ENCODE measurements at regions not wholly inside any gene's neighbourhood (a gene's known extent, or its start where the extent isn't known, plus 50 kb on each side); places are given as distances from the start of the nearest gene placed in this dataset.
"Not testable (repeated sequence)": the region's sequence is repeated elsewhere in the genome, so short reads cannot be mapped to it uniquely, and the experiment has no call there.

DNA sequence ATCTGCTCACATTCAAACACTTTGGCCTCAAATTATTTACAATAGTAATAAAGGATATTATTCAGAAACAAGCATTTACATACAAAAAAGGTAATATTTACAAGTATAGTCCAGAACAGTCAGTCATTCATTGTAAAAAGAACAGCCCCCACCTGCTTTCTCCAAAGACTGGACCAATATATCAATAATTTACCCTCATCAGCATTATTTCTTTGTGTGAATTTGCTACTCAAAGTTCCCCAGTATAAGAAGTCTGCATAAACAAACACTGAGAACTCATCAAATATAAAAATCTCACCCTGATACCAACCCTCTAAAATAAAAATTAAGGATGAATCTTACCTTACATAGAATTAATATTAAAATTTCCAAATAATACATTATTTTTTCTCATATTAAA lies 267.8 kb upstream of the POU5F2 start:
- Mint-ChIP-seq H3K36me3 (ENCODE audit: low read depth) (peaks cover 33% of the 10 kb centered on the region), H3K27ac (no peak overlapping the region), H3K4me3 (no peak overlapping the region), H3K27me3 (no peaks in the 10 kb centered on the region), H3K4me1 (ENCODE audit: low read depth) (no peaks in the 10 kb centered on the region), H3K9me3 (peaks cover 28% of the 10 kb centered on the region)
- intact Hi-C loops (cut with micrococcal nuclease): no loop called here

DNA sequence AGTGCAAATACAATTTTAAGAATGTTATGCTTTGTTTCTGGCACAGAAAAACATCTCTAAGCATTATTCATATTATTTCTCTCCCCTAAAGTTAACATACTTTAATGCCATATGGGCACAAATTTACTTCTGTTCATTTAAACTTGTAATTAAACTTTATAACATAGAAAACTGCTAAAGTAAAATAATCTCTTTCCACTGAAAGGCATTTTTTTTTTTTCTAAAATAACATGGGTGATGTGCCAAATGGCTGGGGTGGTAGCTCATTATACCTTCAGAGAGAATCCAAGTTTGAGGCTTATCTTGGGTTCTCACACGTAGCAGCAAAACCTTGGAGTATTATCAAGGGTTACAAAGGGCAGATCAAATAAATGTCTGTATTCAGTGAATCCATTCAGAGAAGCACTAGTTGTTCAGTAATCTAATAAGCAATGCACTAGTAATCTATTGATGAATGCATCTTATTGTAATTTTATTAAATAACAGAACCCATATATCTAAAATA lies 257.6 kb upstream of the POU5F2 start:
- H3K9me3 Mint-ChIP-seq: peaks cover 17% of the 10 kb centered on the region
- H3K27ac Mint-ChIP-seq: no peak overlapping the region
- intact Hi-C loops (cut with micrococcal nuclease): no loop called here
- no peaks in the 10 kb centered on the region for H3K27me3 Mint-ChIP-seq
- H3K36me3 Mint-ChIP-seq (ENCODE audit: low read depth): peaks cover 19% of the 10 kb centered on the region
- H3K4me3 Mint-ChIP-seq: no peak overlapping the region
- H3K4me1 Mint-ChIP-seq (ENCODE audit: low read depth): no peaks in the 10 kb centered on the region

DNA sequence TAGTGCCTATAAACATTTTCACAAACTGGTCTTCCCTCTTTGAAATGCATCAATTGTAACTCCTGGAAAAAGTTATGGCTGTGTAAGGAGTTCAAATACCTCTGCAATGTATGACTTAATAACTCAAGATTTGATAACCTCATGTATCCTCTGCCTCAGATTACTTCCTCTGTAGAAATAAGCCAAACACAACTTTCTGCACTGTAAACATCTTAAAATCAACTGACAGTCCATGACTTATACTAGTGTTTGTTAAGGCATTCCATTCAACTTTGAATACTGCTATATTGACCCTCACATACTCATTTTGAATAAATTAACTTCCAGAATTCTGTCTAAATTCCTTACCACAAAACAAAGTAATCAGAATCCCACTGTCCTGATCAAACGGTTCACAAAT lies 256.2 kb upstream of the POU5F2 start:
- intact Hi-C loops (cut with micrococcal nuclease): no loop called here
- no peaks in the 10 kb centered on the region for H3K4me1 Mint-ChIP-seq (ENCODE audit: low read depth)
- H3K27ac Mint-ChIP-seq: no peak overlapping the region
- H3K9me3 Mint-ChIP-seq: peaks cover 17% of the 10 kb centered on the region
- peaks cover 19% of the 10 kb centered on the region for H3K36me3 Mint-ChIP-seq (ENCODE audit: low read depth)
- no peak overlapping the region for H3K4me3 Mint-ChIP-seq
- H3K27me3 Mint-ChIP-seq: no peaks in the 10 kb centered on the region

DNA sequence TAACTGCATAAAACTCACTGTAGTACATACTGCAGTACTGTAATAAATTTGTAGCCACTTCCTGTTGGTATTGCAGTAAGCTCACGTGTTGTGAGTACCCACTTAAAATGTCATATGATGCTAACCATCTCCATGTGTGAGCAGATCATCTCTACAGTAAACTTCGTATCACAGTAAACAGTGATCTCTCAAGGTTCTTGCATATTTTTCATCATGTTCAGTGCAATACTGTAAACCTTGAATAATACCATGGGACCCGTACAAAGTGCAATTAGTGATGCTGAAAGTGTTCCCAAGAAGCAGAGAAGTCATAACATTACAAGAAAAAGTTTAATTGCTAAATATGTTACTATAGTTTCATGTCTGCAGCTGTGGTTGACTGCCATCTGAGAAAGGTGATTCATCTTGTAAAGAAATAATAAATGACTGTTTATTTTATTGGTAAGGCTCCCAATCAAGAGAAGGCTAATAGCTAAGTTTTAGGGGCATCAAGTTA lies 253.8 kb upstream of the POU5F2 start:
- intact Hi-C loops (cut with micrococcal nuclease): no loop called here
- peaks cover 9% of the 10 kb centered on the region for H3K36me3 Mint-ChIP-seq (ENCODE audit: low read depth)
- H3K27ac Mint-ChIP-seq: no peak overlapping the region
- no peaks in the 10 kb centered on the region for H3K9me3 Mint-ChIP-seq
- no peaks in the 10 kb centered on the region for H3K27me3 Mint-ChIP-seq
- no peak overlapping the region for H3K4me3 Mint-ChIP-seq
- peaks cover 14% of the 10 kb centered on the region for H3K4me1 Mint-ChIP-seq (ENCODE audit: low read depth)

DNA sequence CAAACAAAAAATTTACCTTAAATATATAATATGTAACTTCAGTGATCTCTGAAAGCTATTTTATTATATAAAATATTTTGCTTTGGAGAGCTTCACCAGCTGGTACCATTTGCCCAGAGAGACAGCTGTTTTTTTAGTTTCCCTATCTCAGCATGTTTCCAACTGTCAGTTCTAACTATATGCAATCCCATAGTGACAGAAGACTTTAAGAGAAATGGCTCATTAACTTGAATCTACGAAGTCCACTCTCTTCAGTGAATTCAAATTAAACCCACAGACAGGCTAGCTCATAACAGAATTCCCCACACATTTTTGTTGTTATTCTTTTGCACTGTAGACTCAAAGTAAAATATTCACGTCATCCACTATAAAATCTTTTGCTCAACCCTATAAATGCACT lies 251.8 kb upstream of the POU5F2 start:
- no peak overlapping the region for H3K4me3 Mint-ChIP-seq
- peaks cover 9% of the 10 kb centered on the region for H3K36me3 Mint-ChIP-seq (ENCODE audit: low read depth)
- intact Hi-C loops (cut with micrococcal nuclease): no loop called here
- peaks cover 2% of the 10 kb centered on the region for H3K9me3 Mint-ChIP-seq
- peaks cover 14% of the 10 kb centered on the region for H3K4me1 Mint-ChIP-seq (ENCODE audit: low read depth)
- H3K27ac Mint-ChIP-seq: no peak overlapping the region
- H3K27me3 Mint-ChIP-seq: no peaks in the 10 kb centered on the region

DNA sequence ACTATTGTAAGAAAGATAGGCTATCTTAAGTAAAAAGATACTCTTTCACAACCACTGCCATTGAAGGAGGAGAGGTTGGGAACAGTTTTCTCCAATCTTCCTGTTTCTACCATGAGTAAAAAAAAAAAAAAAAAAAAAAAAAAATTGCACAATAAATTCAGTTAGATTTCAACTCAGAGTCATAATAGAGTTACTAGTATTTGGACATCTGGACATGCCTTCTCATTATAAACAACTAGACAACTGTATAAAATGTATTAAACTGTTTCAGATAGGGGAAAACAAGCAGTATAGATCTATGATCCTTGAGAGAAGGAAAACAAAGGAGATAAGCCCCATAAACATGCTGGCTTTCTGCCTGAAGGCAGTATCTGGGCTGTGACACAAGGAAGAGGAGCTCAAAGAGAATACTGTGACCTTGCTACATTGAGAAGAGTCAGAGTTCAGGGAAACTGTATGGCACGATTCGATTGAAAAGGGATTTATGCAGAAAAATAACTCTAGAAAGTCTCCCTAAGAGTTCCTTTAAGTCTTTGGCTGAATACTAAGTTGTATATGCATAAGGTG lies 249.2 kb upstream of the POU5F2 start:
- Mint-ChIP-seq H3K4me3 (no peak overlapping the region), H3K9me3 (peaks cover 17% of the 10 kb centered on the region), H3K4me1 (ENCODE audit: low read depth) (peaks cover 14% of the 10 kb centered on the region), H3K36me3 (ENCODE audit: low read depth) (peaks cover 19% of the 10 kb centered on the region), H3K27ac (no peak overlapping the region), H3K27me3 (no peaks in the 10 kb centered on the region)
- intact Hi-C loops (cut with micrococcal nuclease): no loop called here

DNA sequence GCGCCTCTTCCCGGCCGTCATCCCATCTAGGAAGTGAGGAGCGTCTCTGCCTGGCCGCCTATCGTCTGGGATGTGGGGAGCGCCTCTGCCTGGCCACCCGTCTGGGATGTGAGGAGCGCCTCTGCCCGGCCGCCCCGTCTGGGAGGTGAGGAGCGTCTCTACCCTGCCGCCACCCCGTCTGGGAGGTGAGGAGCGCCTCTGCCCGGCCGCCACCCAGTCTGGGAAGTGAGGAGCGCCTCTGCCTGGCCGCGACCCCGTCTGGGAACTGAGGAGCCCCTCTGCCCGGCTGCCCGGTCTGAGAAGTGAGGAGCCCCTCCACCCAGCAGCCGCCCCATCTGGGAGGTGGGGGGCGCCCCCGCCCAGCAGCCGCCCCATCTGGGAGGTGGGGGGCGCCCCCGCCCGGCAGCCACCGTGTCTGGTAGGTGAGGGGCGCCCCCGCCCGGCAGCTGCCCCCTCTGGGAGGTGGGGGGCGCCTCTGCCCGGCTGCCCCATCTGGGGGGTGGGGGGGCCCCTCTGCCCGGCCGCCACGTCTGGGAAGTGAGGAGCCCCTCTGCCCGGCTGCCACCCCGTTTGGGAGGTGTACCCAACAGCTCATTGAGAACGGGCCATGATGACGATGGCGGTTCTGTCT lies 244.7 kb upstream of the POU5F2 start:
- intact Hi-C loops (cut with micrococcal nuclease); H3K27me3 Mint-ChIP-seq; H3K4me3 Mint-ChIP-seq; H3K4me1 Mint-ChIP-seq (ENCODE audit: low read depth); H3K27ac Mint-ChIP-seq: not testable (repeated sequence)
- peaks cover 13% of the 10 kb centered on the region for H3K36me3 Mint-ChIP-seq (ENCODE audit: low read depth)
- H3K9me3 Mint-ChIP-seq: peaks cover 23% of the 10 kb centered on the region

DNA sequence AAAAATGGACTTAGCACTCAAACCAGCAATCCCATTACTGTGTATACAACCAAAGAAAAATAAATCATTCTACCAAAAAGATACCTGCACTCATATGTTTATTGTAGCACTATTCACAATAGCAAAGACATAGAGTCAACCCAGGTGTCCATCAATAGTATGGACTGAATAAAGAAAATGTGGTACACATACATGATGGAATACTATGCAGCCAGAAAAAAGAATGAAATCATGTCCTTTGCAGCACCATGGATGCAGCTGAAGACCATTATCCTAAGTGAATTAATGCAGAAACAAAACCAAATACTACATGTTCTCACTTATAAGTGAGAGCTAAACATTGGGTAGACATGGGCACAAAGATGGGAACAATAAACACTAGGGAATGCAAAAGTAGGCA lies 236.8 kb upstream of the POU5F2 start:
- H3K4me1 Mint-ChIP-seq (ENCODE audit: low read depth): no peaks in the 10 kb centered on the region
- H3K36me3 Mint-ChIP-seq (ENCODE audit: low read depth): peaks cover 14% of the 10 kb centered on the region
- intact Hi-C loops (cut with micrococcal nuclease): no loop called here
- no peak overlapping the region for H3K4me3 Mint-ChIP-seq
- H3K9me3 Mint-ChIP-seq: peaks cover 46% of the 10 kb centered on the region
- no peak overlapping the region for H3K27ac Mint-ChIP-seq
- no peaks in the 10 kb centered on the region for H3K27me3 Mint-ChIP-seq

DNA sequence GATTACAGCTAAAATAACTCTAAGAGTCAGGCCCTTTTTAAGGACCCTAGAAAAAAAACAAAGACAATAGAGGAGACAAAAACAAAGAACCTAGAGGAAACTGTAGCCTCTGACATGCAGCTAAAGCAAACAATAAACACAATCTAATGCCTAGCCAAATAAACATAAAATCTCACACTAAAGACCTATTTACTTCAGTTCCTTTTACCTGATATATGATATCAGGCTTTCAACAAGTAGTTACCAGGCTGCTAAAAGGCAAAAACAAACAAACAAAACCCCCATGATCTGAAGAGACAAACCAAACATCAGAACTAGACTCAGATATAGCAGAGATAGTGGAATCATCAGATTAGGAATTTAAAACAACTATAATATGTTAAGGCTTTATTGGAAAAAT lies 226.5 kb upstream of the POU5F2 start:
- H3K4me1 Mint-ChIP-seq (ENCODE audit: low read depth): peaks cover 5% of the 10 kb centered on the region
- no peaks in the 10 kb centered on the region for H3K27me3 Mint-ChIP-seq
- intact Hi-C loops (cut with micrococcal nuclease): no loop called here
- H3K9me3 Mint-ChIP-seq: no peaks in the 10 kb centered on the region
- peaks cover 13% of the 10 kb centered on the region for H3K36me3 Mint-ChIP-seq (ENCODE audit: low read depth)
- H3K4me3 Mint-ChIP-seq: no peak overlapping the region
- no peak overlapping the region for H3K27ac Mint-ChIP-seq

DNA sequence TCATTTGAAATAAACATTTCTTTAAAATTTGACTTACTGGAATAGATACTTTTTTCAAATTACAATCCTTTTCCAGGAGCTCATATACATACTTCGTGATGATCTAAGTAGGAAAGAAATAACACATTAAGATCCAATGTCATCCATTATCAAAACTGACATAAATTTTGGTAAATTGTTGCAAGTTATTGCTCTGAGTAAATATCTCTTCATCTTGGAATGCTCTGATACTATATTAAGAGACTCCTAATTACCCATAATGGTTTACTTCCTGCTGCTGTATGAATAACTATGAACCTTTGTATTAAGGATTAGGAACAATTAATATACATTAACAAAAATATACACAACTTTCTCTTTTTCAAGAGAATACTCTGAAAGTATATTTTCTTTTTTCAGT lies 223.0 kb upstream of the POU5F2 start:
- H3K27me3 Mint-ChIP-seq: no peaks in the 10 kb centered on the region
- H3K9me3 Mint-ChIP-seq: no peaks in the 10 kb centered on the region
- H3K4me3 Mint-ChIP-seq: no peak overlapping the region
- no peak overlapping the region for H3K27ac Mint-ChIP-seq
- H3K4me1 Mint-ChIP-seq (ENCODE audit: low read depth): peaks cover 5% of the 10 kb centered on the region
- peaks cover 13% of the 10 kb centered on the region for H3K36me3 Mint-ChIP-seq (ENCODE audit: low read depth)
- intact Hi-C loops (cut with micrococcal nuclease): no loop called here

DNA sequence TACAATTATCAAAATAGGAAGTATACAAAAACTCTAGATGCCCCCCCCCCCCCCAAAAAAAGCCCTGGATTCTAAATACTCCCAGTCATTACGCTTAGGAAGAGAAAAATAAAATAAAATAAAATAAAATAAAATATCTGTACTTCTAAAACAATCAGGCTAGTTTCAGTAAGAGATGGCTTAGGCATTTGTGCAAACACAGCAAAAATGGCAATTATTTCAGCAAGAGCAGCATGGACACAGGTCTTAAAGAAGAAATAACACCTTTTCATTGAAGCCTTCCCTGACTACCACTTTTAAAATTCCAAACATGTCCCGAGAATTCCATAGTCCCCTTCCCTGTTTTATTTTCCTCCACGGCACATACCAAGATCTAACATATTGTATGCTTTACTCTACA lies 218.6 kb upstream of the POU5F2 start:
- H3K9me3 Mint-ChIP-seq: no peaks in the 10 kb centered on the region
- intact Hi-C loops (cut with micrococcal nuclease): no loop called here
- H3K36me3 Mint-ChIP-seq (ENCODE audit: low read depth): peaks cover 6% of the 10 kb centered on the region
- H3K27me3 Mint-ChIP-seq: no peaks in the 10 kb centered on the region
- H3K27ac Mint-ChIP-seq: no peak overlapping the region
- H3K4me3 Mint-ChIP-seq: no peak overlapping the region
- H3K4me1 Mint-ChIP-seq (ENCODE audit: low read depth): peaks cover 5% of the 10 kb centered on the region

DNA sequence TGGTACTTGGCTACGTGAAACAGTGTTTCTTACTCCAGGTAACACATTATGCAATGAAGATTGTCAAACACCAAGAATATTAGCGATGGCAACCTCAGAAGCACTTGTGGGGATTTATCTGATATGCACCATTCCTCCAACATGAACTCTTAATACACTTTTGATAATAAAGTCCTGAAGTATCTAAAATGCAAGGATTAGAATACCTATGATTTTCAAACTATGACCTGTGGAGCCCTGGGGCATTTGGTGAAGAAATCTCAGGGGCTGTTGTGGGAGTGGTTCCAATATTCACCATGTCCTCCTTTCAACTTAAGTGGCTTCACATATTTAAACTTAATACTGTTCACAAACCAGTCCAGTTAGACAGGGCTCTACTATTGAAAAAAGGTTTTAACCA lies 214.6 kb upstream of the POU5F2 start:
- H3K4me3 Mint-ChIP-seq: no peak overlapping the region
- no peaks in the 10 kb centered on the region for H3K27me3 Mint-ChIP-seq
- intact Hi-C loops (cut with micrococcal nuclease): no loop called here
- peaks cover 25% of the 10 kb centered on the region for H3K36me3 Mint-ChIP-seq (ENCODE audit: low read depth)
- no peak overlapping the region for H3K27ac Mint-ChIP-seq
- no peaks in the 10 kb centered on the region for H3K4me1 Mint-ChIP-seq (ENCODE audit: low read depth)
- H3K9me3 Mint-ChIP-seq: no peaks in the 10 kb centered on the region

DNA sequence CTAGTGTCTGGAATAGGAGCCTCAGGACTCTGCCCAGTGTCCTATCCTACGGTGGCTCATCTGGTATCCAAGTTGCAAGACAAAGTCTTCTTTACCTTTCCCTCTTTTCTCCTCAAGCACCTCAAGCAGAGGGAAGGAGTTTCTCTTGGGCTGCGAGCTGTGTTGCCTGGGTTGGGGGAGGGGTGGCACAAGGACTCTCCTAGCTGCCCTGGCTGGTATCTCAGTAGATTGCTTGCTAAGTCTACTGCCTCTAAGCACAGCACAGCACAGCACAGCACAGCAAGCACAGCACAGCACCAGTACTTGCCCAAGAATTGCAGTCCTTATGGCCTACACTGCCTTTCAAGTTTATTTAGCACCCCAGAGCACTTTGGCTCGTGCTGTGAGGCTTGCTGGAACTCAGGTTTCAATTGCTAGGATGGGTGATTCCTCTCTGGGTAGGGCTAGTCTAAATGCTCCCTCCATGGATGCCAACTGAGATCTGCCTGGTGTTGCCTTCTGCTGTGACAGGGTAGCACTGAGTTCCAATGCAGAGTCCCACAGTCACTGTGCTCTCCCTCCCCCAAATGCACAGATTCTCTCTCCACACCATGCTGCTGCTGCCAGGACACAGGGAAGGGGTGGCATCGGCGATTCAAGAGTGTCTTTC lies 213.1 kb upstream of the POU5F2 start:
- Mint-ChIP-seq H3K9me3 (no peaks in the 10 kb centered on the region), H3K4me3 (no peak overlapping the region), H3K4me1 (ENCODE audit: low read depth) (no peaks in the 10 kb centered on the region), H3K27me3 (no peaks in the 10 kb centered on the region), H3K36me3 (ENCODE audit: low read depth) (peaks cover 25% of the 10 kb centered on the region), H3K27ac (no peak overlapping the region)
- intact Hi-C loops (cut with micrococcal nuclease): no loop called here

DNA sequence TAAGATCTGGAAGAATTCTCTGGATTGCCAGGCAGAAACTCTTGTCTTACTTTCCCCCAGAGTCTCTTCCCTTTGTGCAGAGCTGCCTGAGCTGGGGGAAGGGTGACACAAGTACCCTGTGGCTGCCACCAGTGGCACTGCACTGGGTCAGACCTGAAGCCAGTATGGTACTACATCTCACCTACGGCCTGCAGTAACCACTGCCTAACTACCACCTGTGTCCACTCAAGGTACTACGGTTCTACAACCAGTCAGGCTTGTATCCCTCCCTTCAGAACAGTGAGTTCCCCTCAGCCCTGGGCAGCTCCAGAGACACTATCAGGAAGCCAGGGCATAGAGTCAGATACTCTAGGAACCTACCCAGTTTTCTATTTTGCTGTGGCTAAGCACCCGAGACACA lies 212.0 kb upstream of the POU5F2 start:
- Mint-ChIP-seq H3K9me3 (no peaks in the 10 kb centered on the region), H3K36me3 (ENCODE audit: low read depth) (peaks cover 25% of the 10 kb centered on the region), H3K4me3 (no peak overlapping the region), H3K27me3 (no peaks in the 10 kb centered on the region), H3K27ac (no peak overlapping the region), H3K4me1 (ENCODE audit: low read depth) (no peaks in the 10 kb centered on the region)
- intact Hi-C loops (cut with micrococcal nuclease): no loop called here
